NAMALWA (cell line): ENCODE measurements at regions not wholly inside any gene's neighbourhood (a gene's known extent, or its start where the extent isn't known, plus 50 kb on each side); places are given as distances from the start of the nearest gene placed in this dataset.
"Not testable (repeated sequence)": the region's sequence is repeated elsewhere in the genome, so short reads cannot be mapped to it uniquely, and the experiment has no call there.

Experiments
- DNase-seq: peaks from one replicate; pipeline ENCODE4 v3.0.0-alpha.2; 2015; ENCODE audit warnings: low spot score

DNA sequence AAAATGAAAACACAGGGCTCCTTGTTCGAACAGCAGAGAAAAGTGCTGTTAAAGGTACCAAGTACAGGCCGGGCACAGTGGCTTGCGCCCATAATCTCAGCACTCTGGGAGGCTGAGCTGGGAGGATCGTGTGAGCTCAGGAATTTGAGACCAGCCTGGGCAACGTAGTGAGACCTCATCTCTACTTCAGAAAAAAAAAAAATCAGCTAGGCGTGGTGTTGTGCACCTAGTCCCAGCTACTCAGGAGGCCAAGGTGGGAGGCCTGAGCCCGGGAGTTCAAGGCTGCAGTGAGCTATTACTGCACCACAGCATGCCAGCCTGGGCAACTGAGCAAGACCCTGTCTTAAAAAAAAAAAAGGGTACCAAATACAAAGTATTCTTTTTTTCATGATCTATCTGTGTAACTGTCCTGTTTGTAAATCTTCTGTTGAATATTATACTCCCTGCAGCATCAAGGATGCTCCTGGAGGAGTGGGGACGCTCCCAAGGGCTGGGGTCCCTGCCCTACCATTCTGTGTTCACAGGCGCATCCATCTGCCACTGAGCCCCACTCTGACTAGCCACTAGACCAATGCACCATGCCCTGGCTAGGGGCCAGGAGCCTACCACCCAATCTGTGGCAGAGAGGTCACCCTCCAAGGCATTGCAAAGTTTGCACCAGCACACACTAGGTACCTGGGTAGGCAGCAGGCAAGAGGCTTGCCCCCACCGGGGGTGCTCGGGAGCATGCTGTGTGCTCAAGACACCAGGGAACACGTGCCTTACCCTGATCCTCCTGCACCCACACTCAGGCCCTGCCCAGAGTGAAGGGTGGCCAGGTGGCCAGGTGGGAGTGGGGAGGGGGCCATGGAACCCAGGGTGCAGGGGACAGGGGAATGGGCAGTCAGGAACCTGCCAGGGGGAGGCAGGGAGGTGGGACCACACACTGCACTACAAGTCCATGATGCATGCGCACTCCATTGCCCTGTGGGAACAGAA is 67.3 kb upstream of the KMT2C start:
- DNase-seq, result no peak

DNA sequence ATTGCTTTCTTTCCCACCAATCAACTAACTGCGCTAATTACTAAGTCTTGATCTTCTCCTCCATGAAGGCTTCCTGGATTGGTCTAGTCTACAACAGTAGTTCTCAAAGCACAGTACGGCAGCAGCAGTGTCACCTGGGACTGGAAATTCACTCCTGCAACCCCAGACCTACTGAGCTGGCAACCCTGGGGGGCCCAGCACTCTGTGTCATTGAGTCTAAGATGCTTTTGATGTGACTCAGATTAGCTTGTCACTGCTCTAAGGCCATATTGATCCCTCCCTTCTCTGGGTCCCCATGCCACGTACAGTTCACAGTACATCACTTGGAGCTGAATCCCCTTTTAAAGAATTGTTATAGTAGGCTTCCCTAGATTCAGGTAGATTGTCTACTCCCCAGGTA is 65.7 kb upstream of the KMT2C start:
- DNase-seq, result no peak

DNA sequence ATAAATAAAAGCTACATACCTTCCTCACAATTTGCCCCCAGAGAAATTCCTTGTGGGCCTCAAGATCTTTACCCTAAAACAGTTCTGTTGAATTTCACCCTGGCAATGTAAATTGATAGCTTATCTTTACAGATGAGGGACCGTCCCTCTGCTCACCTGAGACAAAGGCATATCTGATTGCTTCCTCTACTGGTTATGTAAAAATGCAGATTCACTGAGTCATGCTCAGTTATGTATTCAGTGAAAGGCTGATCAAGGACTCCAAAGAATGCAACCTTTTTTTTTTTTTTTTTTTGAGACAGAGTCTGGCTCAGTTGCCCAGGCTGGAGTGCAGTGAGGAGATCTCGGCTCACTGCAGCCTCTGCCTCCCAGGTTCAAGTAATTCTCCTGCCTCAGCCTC is 64.2 kb upstream of the KMT2C start:
- DNase-seq, result not testable (repeated sequence)

DNA sequence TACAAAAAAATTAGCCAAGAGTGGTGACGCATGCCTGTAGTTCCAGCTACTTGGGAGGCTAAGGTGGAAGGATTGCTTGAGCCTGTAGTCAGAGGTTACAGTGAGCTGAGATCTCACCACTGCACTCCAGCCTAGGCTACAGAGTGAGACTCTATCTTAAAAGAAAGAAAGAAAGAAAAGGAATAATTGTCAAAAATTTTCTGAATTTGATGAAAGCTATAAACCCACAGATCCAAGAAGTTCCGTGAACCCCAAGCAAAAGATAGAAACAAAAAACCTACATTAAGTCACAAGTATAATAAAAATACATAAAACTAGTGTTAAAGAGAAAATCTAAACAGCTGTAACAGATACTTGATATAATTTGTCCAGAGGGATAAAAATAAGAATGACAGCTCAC is 60.1 kb upstream of the KMT2C start:
- DNase-seq, result no peak

DNA sequence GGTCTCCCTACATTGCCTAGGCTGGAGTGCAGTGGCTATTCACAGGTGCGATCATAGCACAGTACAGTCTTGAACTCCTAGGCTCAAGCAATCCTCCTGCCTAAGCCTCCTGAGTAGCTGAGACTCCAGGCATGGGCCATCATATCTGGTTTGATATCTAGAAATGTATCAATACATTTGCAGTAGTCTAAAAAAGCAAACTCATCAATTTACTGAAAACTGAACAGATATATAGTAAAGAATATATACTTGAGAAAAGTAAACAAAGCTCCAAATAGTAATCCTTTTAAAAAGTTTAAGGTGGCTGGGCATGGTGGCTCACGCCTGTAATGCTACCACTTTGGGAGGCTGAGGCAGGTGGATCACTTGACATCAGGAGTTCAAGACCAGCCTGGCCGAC is 57.1 kb upstream of the KMT2C start:
- no peak for DNase-seq

DNA sequence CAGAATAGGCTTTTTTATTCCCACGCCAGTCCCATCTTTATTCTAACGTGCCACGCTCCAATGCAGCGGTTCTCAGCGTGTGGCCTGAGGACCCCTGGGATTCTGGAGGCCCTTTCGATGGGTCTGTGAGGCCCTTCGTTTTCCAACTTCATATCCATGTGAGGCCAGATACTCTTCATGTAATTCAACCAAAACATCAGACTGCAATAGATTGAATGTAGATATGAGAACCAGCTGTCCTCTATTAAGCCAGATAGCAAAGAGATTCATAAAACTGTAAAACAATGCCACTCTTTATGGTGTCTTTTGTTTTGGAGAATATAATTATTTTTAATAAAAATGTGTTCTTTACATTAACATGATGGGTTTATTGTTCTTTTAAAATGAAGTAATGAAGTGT is 53.2 kb upstream of the KMT2C start:
- no peak for DNase-seq

DNA sequence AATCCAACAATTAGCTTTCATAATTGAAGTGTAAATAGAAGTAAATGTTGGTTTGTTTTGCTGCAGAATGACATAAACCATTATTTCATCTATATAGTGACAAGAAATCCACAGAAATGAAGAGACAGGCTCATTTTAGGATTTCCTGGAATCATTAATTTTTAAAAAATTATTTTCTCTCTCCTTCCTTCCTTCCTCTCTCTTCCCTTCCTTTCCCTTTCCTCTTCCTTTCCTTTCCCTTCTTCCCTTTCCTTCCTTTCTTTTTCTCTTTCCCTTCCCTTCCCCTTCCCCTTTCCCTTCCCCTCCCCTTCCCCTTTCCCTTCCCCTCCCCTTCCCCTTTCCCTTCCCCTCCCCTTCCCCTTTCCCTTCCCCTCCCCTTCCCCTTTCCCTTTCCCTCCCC is 51.2 kb upstream of the KMT2C start:
- DNase-seq, result no peak

DNA sequence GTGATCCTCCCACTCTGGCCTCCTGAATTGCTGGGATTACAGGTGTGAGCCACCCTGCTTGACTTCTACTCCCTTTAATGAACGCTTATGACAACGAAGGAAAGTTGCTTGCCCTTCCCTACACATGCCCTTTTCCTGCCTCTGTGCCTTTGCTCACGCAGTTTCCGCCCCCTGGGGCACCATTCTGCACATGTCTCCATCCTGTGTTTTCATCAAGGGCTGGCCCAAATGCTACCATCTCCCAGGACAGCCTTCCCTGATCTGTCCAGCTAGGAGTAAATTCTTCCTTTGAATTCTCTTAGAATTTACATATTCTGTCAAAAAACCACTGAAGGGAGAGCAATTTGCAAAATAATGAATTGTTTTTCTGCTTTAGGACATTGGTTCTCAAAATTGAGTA is 50.0 kb upstream of the KMT2C start:
- no peak for DNase-seq
